ENCODE measurements at regions not wholly inside any gene's neighbourhood (a gene's known extent, or its start where the extent isn't known, plus 50 kb on each side); places are given as distances from the start of the nearest gene placed in this dataset.
A peak's percentile ranks its signal among the peaks of the same experiment; 100 is the strongest.

DNA sequence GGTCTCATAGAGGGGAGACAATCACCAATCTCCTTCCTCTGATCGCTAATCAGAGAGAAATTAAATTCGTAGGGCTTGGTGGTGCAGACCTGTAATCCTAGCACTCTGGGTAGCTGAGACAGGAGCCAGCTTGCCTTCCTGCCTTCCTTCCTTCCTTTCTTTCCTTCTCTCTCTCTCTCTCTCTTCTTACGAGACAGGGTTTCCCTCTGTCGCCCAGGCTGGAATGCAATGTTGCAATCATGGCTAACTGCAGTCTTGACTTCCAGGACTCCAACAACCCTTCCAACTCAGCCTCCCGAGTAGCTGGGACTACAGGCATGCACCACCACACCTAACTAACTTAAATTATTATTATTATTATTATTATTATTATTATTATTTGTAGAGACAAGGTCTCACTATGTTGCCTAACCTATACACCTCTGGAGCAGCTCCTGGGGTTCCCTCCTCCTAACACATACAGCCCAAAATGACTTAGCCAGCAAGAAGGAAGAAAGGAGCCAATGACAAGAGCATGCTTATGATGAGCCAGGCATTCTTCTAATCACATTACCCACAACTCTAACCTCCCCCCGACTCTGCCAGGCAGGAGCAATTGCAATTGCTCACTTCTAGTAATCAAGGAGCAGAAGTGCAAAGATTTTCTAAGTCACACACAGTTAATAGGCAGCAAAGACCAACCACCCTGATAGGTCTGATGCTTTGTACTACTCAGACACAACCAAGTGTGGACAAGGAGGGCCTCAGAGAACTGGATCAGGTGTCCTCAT lies 105.4 kb upstream of the F3 start:
- TF ChIP-seq, protein P1, sequence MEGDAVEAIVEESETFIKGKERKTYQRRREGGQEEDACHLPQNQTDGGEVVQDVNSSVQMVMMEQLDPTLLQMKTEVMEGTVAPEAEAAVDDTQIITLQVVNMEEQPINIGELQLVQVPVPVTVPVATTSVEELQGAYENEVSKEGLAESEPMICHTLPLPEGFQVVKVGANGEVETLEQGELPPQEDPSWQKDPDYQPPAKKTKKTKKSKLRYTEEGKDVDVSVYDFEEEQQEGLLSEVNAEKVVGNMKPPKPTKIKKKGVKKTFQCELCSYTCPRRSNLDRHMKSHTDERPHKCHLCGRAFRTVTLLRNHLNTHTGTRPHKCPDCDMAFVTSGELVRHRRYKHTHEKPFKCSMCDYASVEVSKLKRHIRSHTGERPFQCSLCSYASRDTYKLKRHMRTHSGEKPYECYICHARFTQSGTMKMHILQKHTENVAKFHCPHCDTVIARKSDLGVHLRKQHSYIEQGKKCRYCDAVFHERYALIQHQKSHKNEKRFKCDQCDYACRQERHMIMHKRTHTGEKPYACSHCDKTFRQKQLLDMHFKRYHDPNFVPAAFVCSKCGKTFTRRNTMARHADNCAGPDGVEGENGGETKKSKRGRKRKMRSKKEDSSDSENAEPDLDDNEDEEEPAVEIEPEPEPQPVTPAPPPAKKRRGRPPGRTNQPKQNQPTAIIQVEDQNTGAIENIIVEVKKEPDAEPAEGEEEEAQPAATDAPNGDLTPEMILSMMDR (IDR thresholded peaks at IDR 0.05; ENCODE audit: insufficient read depth, low read depth, low read length, missing control alignments): no peak
- H3K4me3 ChIP-seq (ENCODE audit: low read length): no peak overlapping the region
- DNase-seq (ENCODE audit: low read depth): peak; percentile 78

DNA sequence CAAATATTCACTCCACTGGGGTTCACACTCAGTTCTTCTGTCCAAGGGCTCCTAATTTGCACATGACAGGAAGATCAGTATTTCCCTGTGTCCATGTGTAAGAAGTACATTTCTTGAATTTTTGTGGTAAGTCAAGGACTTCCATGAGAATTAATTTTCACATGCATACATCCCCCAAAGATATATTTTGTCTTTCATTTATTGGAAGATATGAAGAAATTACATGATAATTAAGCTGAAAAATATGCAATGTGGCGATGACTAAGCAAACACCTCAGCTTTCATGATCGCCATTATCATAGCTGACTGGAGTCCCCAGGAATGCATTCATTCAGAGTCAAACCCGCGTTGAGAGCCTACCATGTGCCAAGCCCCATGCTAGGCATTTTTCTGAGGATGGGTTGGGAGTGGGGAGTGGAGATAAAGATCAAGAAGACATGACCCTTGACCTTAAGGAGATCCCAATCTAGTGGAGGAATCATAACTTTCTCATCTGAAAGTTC lies 104.6 kb upstream of the F3 start:
- no peak overlapping the region for H3K4me3 ChIP-seq (ENCODE audit: low read length)
- TF ChIP-seq, protein P1 (IDR thresholded peaks at IDR 0.05; ENCODE audit: insufficient read depth, low read depth, low read length, missing control alignments): no peak
- peak; percentile 93 for DNase-seq (ENCODE audit: low read depth)

DNA sequence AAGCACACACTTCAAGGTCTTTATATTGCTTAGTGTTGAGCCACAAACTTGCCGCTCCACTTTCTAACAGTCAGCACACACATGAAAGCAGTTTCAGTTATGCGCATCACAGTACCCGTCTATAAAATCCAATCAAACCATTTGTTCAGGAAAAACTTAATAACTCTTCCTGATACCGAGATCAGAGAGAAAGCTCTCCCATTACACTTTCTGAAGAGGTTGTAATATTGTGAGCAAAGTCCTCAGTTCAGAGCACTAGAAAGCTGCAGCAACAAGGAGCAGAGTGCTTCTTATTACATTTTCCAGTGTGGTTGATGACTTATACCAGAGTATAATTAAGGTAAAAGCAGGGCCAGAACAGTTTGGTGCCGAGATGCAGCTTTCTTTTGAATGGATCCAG lies 102.8 kb upstream of the F3 start:
- TF ChIP-seq, protein P1 (IDR thresholded peaks at IDR 0.05; ENCODE audit: insufficient read depth, low read depth, low read length, missing control alignments): no peak
- no peak for DNase-seq (ENCODE audit: low read depth)
- no peak overlapping the region for H3K4me3 ChIP-seq (ENCODE audit: low read length)

DNA sequence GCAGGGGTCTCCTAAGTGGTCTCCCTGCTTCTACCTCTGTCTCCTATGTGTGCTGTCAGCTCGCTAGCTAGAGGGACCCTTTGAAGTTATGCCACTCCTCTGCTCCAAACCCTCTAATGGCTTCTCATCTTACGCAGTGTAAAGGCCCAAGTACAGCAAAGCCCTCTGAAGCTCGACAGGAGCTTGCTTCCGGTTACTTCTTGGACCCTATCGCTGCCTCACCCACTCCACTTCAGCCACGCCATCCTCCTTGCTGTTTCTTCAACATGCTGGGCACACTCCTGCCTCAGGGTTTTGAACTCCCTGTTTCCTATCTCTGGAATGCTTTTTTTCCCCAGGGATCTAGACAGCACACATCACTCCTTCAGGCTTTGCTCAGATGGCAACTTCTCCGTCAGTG lies 102.3 kb upstream of the F3 start:
- no peak overlapping the region for H3K4me3 ChIP-seq (ENCODE audit: low read length)
- TF ChIP-seq, protein P1 (IDR thresholded peaks at IDR 0.05; ENCODE audit: insufficient read depth, low read depth, low read length, missing control alignments): no peak
- DNase-seq (ENCODE audit: low read depth): no peak

DNA sequence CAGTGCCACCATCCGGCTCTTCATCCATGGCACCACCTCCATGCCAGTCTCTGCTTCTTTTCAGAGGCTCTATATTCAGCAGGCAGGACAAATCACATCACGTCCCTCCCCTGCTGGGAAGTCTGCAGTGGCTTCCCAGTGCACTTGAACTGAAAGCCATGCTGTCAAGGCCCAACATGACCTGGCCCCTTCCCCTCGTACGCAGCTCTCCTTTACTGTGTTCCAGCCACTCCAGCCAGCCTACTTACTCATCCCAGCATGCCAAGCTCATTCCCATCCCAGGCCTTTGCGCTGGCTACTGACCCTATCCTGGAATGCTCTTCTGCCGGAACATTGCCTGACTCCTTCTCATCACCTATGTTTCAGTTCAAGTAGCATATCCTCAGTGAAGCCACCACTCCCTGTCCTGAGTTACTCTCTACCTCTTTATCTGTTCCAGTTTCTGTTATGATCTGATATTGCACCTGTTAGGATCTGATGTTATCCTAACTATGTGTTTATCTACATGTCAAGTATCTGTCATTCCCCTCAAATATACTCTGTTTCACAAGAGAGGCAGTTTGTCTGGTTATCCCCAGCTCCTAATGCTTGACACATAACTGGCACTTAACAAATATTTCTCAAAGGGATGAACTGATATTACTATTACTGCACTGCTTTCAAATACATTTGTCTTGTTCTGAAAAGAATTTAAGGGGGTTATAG lies 101.2 kb upstream of the F3 start:
- TF ChIP-seq, protein P1 (IDR thresholded peaks at IDR 0.05; ENCODE audit: insufficient read depth, low read depth, low read length, missing control alignments): no peak

DNA sequence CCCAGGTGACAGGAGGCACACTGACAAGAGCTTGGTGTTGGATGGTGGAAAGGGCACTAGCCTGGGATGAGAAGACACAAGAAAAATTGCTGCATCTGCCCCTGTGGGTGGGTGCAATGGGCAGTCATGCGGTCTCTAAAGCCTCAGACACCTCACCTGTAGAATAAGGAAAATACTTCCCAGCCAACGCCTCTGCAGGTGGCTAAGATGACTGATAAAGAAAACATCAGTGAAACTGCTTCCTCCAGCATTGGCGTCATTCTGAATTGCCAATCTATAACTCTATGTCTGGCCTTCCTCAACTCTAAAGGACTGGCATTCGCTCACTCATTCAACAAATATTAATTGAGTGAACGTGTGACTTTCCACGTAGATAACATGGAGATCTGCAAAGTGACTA lies 100.4 kb upstream of the F3 start:
- TF ChIP-seq, protein P1 (IDR thresholded peaks at IDR 0.05; ENCODE audit: insufficient read depth, low read depth, low read length, missing control alignments): no peak
- peak; percentile 95 for DNase-seq (ENCODE audit: low read depth)
- no peak overlapping the region for H3K4me3 ChIP-seq (ENCODE audit: low read length)

More for the DNA sequence above, 101.2 kb upstream of the F3 start:
- H3K4me3 ChIP-seq (ENCODE audit: low read length): no peak overlapping the region
- peak; percentile 39 for DNase-seq (ENCODE audit: low read depth)
